ENCODE measurements at regions not wholly inside any gene's neighbourhood (a gene's known extent, or its start where the extent isn't known, plus 50 kb on each side); places are given as distances from the start of the nearest gene placed in this dataset.

DNA sequence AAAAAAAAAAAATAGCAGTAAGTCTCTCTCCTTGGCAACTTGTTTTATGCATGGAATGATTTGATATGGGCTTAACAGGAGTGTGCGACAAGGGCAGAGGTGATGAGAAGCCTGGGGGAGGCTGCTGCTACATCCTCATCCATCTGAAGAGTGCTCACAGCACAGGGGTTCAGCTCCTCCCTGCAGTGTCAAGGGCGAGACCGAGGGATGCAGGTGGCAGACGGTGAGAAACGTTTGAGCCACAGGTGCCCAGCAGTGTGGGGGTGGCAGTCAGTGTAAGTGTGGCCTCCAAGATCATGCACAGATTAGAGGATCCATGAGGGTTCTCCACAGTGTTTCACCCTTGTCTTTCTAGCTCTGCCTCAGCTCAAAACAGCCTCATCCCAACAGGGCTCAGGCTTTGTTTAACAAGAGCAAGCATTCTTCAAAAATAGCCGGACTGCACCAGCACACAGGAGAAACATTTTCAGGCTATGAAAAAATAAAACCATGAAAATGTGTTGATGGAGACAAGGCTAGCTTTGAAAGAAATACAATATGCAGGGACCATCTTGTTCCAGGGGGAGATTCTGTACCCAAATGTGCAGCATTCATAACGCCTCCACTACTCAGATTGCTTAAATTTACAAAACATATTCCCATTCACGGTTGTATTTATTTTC, 324.5 kb upstream of the MYT1L start:
- TF ChIP-seq, protein P1, sequence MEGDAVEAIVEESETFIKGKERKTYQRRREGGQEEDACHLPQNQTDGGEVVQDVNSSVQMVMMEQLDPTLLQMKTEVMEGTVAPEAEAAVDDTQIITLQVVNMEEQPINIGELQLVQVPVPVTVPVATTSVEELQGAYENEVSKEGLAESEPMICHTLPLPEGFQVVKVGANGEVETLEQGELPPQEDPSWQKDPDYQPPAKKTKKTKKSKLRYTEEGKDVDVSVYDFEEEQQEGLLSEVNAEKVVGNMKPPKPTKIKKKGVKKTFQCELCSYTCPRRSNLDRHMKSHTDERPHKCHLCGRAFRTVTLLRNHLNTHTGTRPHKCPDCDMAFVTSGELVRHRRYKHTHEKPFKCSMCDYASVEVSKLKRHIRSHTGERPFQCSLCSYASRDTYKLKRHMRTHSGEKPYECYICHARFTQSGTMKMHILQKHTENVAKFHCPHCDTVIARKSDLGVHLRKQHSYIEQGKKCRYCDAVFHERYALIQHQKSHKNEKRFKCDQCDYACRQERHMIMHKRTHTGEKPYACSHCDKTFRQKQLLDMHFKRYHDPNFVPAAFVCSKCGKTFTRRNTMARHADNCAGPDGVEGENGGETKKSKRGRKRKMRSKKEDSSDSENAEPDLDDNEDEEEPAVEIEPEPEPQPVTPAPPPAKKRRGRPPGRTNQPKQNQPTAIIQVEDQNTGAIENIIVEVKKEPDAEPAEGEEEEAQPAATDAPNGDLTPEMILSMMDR (IDR thresholded peaks at IDR 0.05): no peak
- no peak for TF ChIP-seq EZH2 (IDR thresholded peaks at IDR 0.05; ENCODE audit: borderline replicate concordance, insufficient read depth, low read depth, low read length, poor library complexity, severe bottlenecking)
